ENCODE measurements at regions not wholly inside any gene's neighbourhood (a gene's known extent, or its start where the extent isn't known, plus 50 kb on each side); places are given as distances from the start of the nearest gene placed in this dataset.

- DNase-seq = no peak
- no peaks in the 10 kb centered on the region for H3K36me3 ChIP-seq
- TF ChIP-seq POLR2AphosphoS5 (IDR thresholded peaks at IDR 0.05) (no peak), EP300 (IDR thresholded peaks at IDR 0.05) (no peak), POLR2A (IDR thresholded peaks at IDR 0.05) (no peak)
- no peak overlapping the region for H3K27ac ChIP-seq
- H3K4me3 ChIP-seq = no peak overlapping the region
- no peak for ATAC-seq (ENCODE audit: low FRiP score in 2 of 2)
- no peaks in the 10 kb centered on the region for H3K27me3 ChIP-seq
- peaks cover 0 to 21% (median 10%) of the 10 kb centered on the region in 4 donors for H3K4me1 ChIP-seq
- 67 to 81% methylated on average over 5 of the region's 5 CpGs for WGBS, 2 donors
- H3K9me3 ChIP-seq = no peaks in the 10 kb centered on the region
Observed at GRCh38 chr2:437180-437579, 149.3 kb upstream of the ALKAL2 start.

DNA sequence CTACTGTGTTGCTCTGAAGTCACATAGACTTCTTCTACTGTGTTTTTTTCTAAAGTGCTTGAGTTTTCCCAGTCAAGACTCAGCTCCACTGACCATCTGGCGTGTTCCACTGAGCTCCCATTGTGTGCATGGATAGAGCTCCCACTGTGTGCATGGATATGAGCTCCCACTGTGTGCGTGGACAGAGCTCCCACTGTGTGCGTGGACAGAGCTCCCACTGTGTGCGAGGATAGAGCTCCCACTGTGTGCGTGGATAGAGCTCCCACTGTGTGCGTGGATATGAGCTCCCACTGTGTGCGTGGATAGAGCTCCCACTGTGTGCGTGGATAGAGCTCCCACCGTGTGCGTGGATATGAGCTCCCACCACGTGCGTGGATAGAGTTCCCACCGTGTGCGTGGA is 148.3 kb upstream of the ALKAL2 start:
- 86 to 92% methylated on average over 13 to 14 of the region's 14 CpGs for WGBS, 2 donors
- no peak for ATAC-seq (ENCODE audit: low FRiP score in 2 of 2)

DNA sequence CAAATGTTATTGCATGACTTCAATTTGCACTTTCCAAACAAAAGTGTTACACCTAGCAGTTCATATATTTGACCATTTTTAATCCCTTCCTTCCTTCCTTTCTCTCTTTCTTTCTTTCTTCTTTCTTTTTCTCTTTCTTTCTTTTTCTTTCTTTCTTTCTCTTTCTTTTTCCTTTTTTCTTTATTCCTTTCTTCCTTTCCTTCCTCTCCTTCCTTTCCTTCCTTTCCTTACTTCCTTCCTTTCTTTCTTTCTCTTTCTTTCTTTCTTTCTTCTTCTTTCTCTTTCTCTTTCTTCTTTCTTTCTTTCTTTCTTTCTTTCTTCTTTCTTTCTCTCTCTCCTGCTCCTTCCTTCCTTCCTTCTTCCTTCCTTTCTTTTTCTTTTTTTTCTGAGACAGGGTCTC is 146.7 kb upstream of the ALKAL2 start:
- H3K27me3 ChIP-seq = no peaks in the 10 kb centered on the region
- H3K4me1 ChIP-seq = peaks cover 0 to 14% (median 4%) of the 10 kb centered on the region in 4 donors
- no peak overlapping the region for H3K27ac ChIP-seq
- TF ChIP-seq, protein P1, sequence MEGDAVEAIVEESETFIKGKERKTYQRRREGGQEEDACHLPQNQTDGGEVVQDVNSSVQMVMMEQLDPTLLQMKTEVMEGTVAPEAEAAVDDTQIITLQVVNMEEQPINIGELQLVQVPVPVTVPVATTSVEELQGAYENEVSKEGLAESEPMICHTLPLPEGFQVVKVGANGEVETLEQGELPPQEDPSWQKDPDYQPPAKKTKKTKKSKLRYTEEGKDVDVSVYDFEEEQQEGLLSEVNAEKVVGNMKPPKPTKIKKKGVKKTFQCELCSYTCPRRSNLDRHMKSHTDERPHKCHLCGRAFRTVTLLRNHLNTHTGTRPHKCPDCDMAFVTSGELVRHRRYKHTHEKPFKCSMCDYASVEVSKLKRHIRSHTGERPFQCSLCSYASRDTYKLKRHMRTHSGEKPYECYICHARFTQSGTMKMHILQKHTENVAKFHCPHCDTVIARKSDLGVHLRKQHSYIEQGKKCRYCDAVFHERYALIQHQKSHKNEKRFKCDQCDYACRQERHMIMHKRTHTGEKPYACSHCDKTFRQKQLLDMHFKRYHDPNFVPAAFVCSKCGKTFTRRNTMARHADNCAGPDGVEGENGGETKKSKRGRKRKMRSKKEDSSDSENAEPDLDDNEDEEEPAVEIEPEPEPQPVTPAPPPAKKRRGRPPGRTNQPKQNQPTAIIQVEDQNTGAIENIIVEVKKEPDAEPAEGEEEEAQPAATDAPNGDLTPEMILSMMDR (IDR thresholded peaks at IDR 0.05) = no peak
- TF ChIP-seq POLR2A (IDR thresholded peaks at IDR 0.05) (no peak), POLR2AphosphoS5 (IDR thresholded peaks at IDR 0.05) (no peak), EP300 (IDR thresholded peaks at IDR 0.05) (no peak)
- H3K4me3 ChIP-seq = no peak overlapping the region
- no peaks in the 10 kb centered on the region for H3K9me3 ChIP-seq
- DNase-seq = no peak
- no peaks in the 10 kb centered on the region for H3K36me3 ChIP-seq
- ATAC-seq (ENCODE audit: low FRiP score in 2 of 2) = no peak

More for the DNA sequence above, 148.3 kb upstream of the ALKAL2 start:
- no peaks in the 10 kb centered on the region for H3K27me3 ChIP-seq
- no peak overlapping the region for H3K4me3 ChIP-seq
- no peak for TF ChIP-seq POLR2AphosphoS5 (IDR thresholded peaks at IDR 0.05)
- no peak for TF ChIP-seq EP300 (IDR thresholded peaks at IDR 0.05)
- TF ChIP-seq POLR2A (IDR thresholded peaks at IDR 0.05) = no peak
- H3K27ac ChIP-seq = no peak overlapping the region
- no peaks in the 10 kb centered on the region for H3K36me3 ChIP-seq
- DNase-seq = no peak
- no peaks in the 10 kb centered on the region for H3K9me3 ChIP-seq
- peaks cover 0 to 21% (median 10%) of the 10 kb centered on the region in 4 donors for H3K4me1 ChIP-seq

DNA sequence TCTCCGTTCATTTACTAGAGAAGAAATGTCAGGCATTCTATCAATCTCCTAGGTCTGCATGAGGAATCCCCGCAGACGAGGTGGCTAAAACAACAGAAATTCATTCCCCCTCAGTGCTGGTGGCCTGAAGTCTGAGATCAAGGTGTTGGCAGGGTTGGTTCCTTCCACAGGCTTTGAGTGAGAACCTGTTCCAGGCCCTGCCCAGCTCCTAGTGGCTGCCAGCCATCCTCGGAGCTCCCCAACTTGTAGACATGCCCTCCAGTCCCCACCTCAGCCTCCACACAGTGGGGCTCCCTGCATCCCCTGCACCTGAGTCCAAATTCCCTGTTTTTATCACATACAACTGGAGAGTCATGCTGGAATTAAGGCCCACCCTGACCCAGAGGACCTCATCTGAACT is 145.3 kb upstream of the ALKAL2 start:
- ATAC-seq (ENCODE audit: low FRiP score in 2 of 2) (no peak), DNase-seq (no peak)
- WGBS, 2 donors = 79 to 87% methylated on average over 3 to 4 of the region's 4 CpGs
- Histone ChIP-seq H3K36me3 (no peaks in the 10 kb centered on the region), H3K27me3 (no peaks in the 10 kb centered on the region), H3K27ac (no peak overlapping the region), H3K4me1 (peaks cover 0 to 7% (median 4%) of the 10 kb centered on the region in 4 donors), H3K4me3 (no peak overlapping the region), H3K9me3 (no peaks in the 10 kb centered on the region)
- TF ChIP-seq EP300 (IDR thresholded peaks at IDR 0.05) (no peak), POLR2A (IDR thresholded peaks at IDR 0.05) (no peak), POLR2AphosphoS5 (IDR thresholded peaks at IDR 0.05) (no peak)
- TF ChIP-seq, protein P1 (IDR thresholded peaks at IDR 0.05) = no peak

- no peaks in the 10 kb centered on the region for H3K9me3 ChIP-seq
- H3K36me3 ChIP-seq = no peaks in the 10 kb centered on the region
- WGBS, 2 donors = 48 to 64% methylated on average over 20 of the region's 20 CpGs
- no peak for DNase-seq
- TF ChIP-seq, protein P1 (IDR thresholded peaks at IDR 0.05) = no peak
- TF ChIP-seq EP300 (IDR thresholded peaks at IDR 0.05) (no peak), POLR2A (IDR thresholded peaks at IDR 0.05) (no peak), POLR2AphosphoS5 (IDR thresholded peaks at IDR 0.05) (no peak)
- peak; percentile 19 to 31 for ATAC-seq (ENCODE audit: low FRiP score in 2 of 2)
- H3K4me1 ChIP-seq = no peaks in the 10 kb centered on the region
- H3K27me3 ChIP-seq = no peaks in the 10 kb centered on the region
- H3K4me3 ChIP-seq = no peak overlapping the region
- peak overlapping the region in 1 of 4 donors; percentile 56 for H3K27ac ChIP-seq
Observed at GRCh38 chr2:430291-431040, 142.6 kb upstream of the ALKAL2 start.

All from upper lobe of left lung (tissue), 6 donors.